K562 (cell line): ENCODE measurements at regions not wholly inside any gene's neighbourhood (a gene's known extent, or its start where the extent isn't known, plus 50 kb on each side); places are given as distances from the start of the nearest gene placed in this dataset.

Source experiments
- ATAC-seq: fragments of 200-7000 bp; cut with Tn5 transposase; 3 replicates; pipeline ENCODE4 v1.9.1; 2020; ENCODE audit warnings: moderate library complexity
- BruUV-seq: library from RNA; stranded (reverse); fragments of 400-500 nt; replicated peaks from 2 replicates; lab custom pipeline; 2021; lab: Mats Ljungman, UMichigan
- CTCF ChIA-PET: fragments of 300-600 bp; formaldehyde crosslinking; extraction: SDS; loops from one replicate; lab custom pipeline; 2021; ENCODE audit warnings: low intra/inter-chr PET ratio; lab: Yijun Ruan, JAX
- POLR2A ChIA-PET: fragments of 300-600, 350-650 bp; sonication (Branson Sonifier 250); formaldehyde crosslinking; extraction: SDS; loops from one replicate; lab custom pipeline; 2021; ENCODE audit warnings: antibody characterized with exemption, inconsistent platforms; lab: Yijun Ruan, JAX
- DNase-seq, 4 experiments: peaks; one replicate each; pipeline versions ENCODE4 v3.0.0 to v3.0.0-alpha.2; 2011 to 2018; ENCODE audit warnings: low spot score in 3 of 4, mixed read lengths in 3 of 4; ENCODE audit errors: extremely low read depth in 1 of 4
- FAIRE-seq: peaks from 2 replicates; lab custom pipeline; 2011; peaks lifted over from hg19 to GRCh38; lab: Jason Lieb, UNC
- H2AFZ ChIP-seq: 2 replicates; pipeline ENCODE4 v1.6.0; 2011; ENCODE audit warnings: low read depth, low read length, control low read depth, inconsistent platforms
- H3K27ac ChIP-seq: fragments of 200-600 bp; 3 replicates; pipeline ENCODE4 v1.8.0; 2011; ENCODE audit warnings: low read depth, mild to moderate bottlenecking, control low read depth, inconsistent platforms, low read length, moderate library complexity, mixed read lengths; ENCODE audit errors: extremely low read depth
- H3K27me3 ChIP-seq, 2 experiments: fragments of 300-600 bp in 1 of 2; 2 replicates in 1 of 2; 3 replicates in 1 of 2; pipeline versions ENCODE4 v1.6.0 to v1.8.0; 2011; ENCODE audit warnings: inconsistent platforms in 2 of 2, low read length in 2 of 2, mild to moderate bottlenecking in 1 of 2, mixed read lengths in 1 of 2, moderate library complexity in 1 of 2; ENCODE audit not compliant: control insufficient read depth in 2 of 2, insufficient read depth in 2 of 2
- H3K36me3 ChIP-seq: fragments of 300-600 bp; 3 replicates; pipeline ENCODE4 v1.8.0; 2011; ENCODE audit warnings: mild to moderate bottlenecking, low read length, inconsistent platforms; ENCODE audit not compliant: control insufficient read depth, insufficient read depth
- H3K4me1 ChIP-seq, 2 experiments: fragments of 200-600 bp in 1 of 2; replicated peaks in 1 of 2; 2 replicates in 1 of 2; 3 replicates in 1 of 2; pipeline versions ENCODE4 v1.5.1 to v1.8.0; 2011; ENCODE audit warnings: inconsistent platforms in 2 of 2, low read length in 2 of 2, mild to moderate bottlenecking in 1 of 2, mixed read lengths in 1 of 2, moderate library complexity in 1 of 2; ENCODE audit not compliant: control insufficient read depth in 2 of 2, insufficient read depth in 2 of 2
- H3K4me2 ChIP-seq: 2 replicates; pipeline ENCODE4 v1.6.1; 2011; ENCODE audit warnings: low read length, control low read depth, inconsistent platforms, mixed read lengths; ENCODE audit not compliant: insufficient read depth
- H3K4me3 ChIP-seq: fragments of 200-600 bp; sonication (generic), shearing (Covaris generic); 2 replicates; pipeline ENCODE4 v1.5.1; 2016; ENCODE audit warnings: control low read depth, inconsistent platforms
- H3K79me2 ChIP-seq: fragments of 200-600 bp; 3 replicates; pipeline ENCODE4 v1.8.0; 2011; ENCODE audit warnings: low read length, inconsistent platforms; ENCODE audit not compliant: control insufficient read depth, insufficient read depth
- H3K9ac ChIP-seq, 2 experiments: 2 replicates each; pipeline versions ENCODE4 v1.6.0 to v1.6.1; 2011; ENCODE audit warnings: low read depth in 2 of 2, low read length in 2 of 2, control low read depth in 1 of 2, inconsistent platforms in 1 of 2, mild to moderate bottlenecking in 1 of 2, mixed read lengths in 1 of 2; ENCODE audit not compliant: insufficient read depth in 1 of 2
- H3K9me1 ChIP-seq: one replicate; pipeline ENCODE4 v1.6.0; 2011; ENCODE audit warnings: inconsistent platforms, mild to moderate bottlenecking, low read length, moderate library complexity; ENCODE audit not compliant: control insufficient read depth, insufficient read depth
- H3K9me3 ChIP-seq: replicated peaks from 2 replicates; pipeline ENCODE4 v1.5.1; 2011; ENCODE audit warnings: low read depth, low read length, inconsistent platforms; ENCODE audit not compliant: control insufficient read depth, insufficient read depth
- H4K20me1 ChIP-seq: replicated peaks from 2 replicates; pipeline ENCODE4 v1.6.1; 2011; ENCODE audit warnings: low read length, inconsistent platforms, mixed read lengths; ENCODE audit not compliant: control insufficient read depth, insufficient read depth
- CBX2 ChIP-seq: fragments of 200-600 bp; sonication (generic); IDR thresholded peaks from one replicate; pipeline ENCODE4 v1.6.1; 2012; ENCODE audit warnings: mild to moderate bottlenecking, low read length, inconsistent platforms; ENCODE audit not compliant: insufficient read depth, poor library complexity, severe bottlenecking
- CXXC5 ChIP-seq: fragments of 250-450 bp; sonication (Bioruptor Pico); IDR thresholded peaks from 2 replicates; pipeline ENCODE4 v1.8.0; 2022; ENCODE audit warnings: inconsistent platforms, mild to moderate bottlenecking, moderate library complexity
- EGR1 ChIP-seq: fragments of 450-650 bp; conservative IDR thresholded peaks from 2 replicates; pipeline ENCODE4 v1.6.1; 2017; ENCODE audit warnings: mild to moderate bottlenecking
- MAFG ChIP-seq: fragments of 450-650 bp; conservative IDR thresholded peaks from 2 replicates; pipeline ENCODE4 v1.6.1; 2016; ENCODE audit warnings: missing genetic modification characterization, missing compliant biosample characterization
- MTA1 ChIP-seq: fragments of 450-650 bp; IDR thresholded peaks from 2 replicates; pipeline ENCODE4 v1.6.1; 2017; ENCODE audit warnings: borderline replicate concordance
- RBM34 ChIP-seq: fragments of 200-400 bp; formaldehyde crosslinking; IDR thresholded peaks from 2 replicates; pipeline ENCODE4 v1.6.1; 2018; ENCODE audit warnings: low read length, borderline replicate concordance; ENCODE audit not compliant: insufficient read depth
- SMARCB1 ChIP-seq: IDR thresholded peaks from 2 replicates; pipeline ENCODE4 v1.6.1; 2011; ENCODE audit warnings: improper control_type of control experiment, low read depth; ENCODE audit not compliant: insufficient read length
- SUPT5H ChIP-seq: fragments of 450-650 bp; IDR thresholded peaks from 2 replicates; pipeline ENCODE4 v1.6.1; 2016
- TGIF2 ChIP-seq: sonication (generic); formaldehyde crosslinking; IDR thresholded peaks from 2 replicates; pipeline ENCODE4 v1.8.1; 2022; ENCODE audit warnings: mild to moderate bottlenecking, missing genetic modification reagents, moderate library complexity
- YBX1 ChIP-seq: fragments of 450-650 bp; IDR thresholded peaks from 2 replicates; pipeline ENCODE4 v1.7.1; 2016; ENCODE audit warnings: mild to moderate bottlenecking
- YY1 ChIP-seq, 3 experiments: IDR thresholded peaks; 2 replicates each; pipeline ENCODE4 v1.6.1; 2011; ENCODE audit warnings: low read length in 2 of 3, mild to moderate bottlenecking in 2 of 3, moderate library complexity in 2 of 3, borderline replicate concordance in 1 of 3, control low read depth in 1 of 3, low read depth in 1 of 3; ENCODE audit not compliant: insufficient read depth in 3 of 3, insufficient replicate concordance in 2 of 3, control insufficient read depth in 1 of 3, insufficient read length in 1 of 3; ENCODE audit errors: extremely low read depth in 1 of 3
- ZFP30 ChIP-seq: fragments of 250-450 bp; sonication (Bioruptor Pico); IDR thresholded peaks from 2 replicates; pipeline ENCODE4 v1.8.0; 2022; ENCODE audit warnings: moderate library complexity, mild to moderate bottlenecking, inconsistent platforms, borderline replicate concordance
- ZNF253 ChIP-seq: fragments of 250-450 bp; sonication (Bioruptor Pico); conservative IDR thresholded peaks from 2 replicates; pipeline ENCODE4 v1.6.1; 2021; ENCODE audit warnings: mild to moderate bottlenecking
- ZNF354B ChIP-seq: fragments of 250-450 bp; sonication (Bioruptor Pico); IDR thresholded peaks from 2 replicates; pipeline ENCODE4 v1.4.0; 2020
- ZNF707 ChIP-seq: fragments of 250-450 bp; sonication (Bioruptor Pico); conservative IDR thresholded peaks from 2 replicates; pipeline ENCODE4 v1.8.0; 2022; ENCODE audit warnings: inconsistent platforms, mild to moderate bottlenecking, moderate library complexity
- ZNF778 ChIP-seq: fragments of 450-650 bp; formaldehyde crosslinking; IDR thresholded peaks from 2 replicates; pipeline ENCODE4 v1.4.0; 2020; ENCODE audit warnings: mild to moderate bottlenecking, moderate library complexity
- WGBS: fragments of 100-300 bp; shearing (Covaris generic); methylation state at CpG from one replicate; pipeline ENCODE4 v1.1.6; 2016; ENCODE audit warnings: low coverage, mixed read lengths; ENCODE audit not compliant: insufficient coverage; ENCODE audit errors: missing lambda C conversion rate; 5-methylcytosine and 5-hydroxymethylcytosine counted together
- in situ Hi-C: fragments of 300-500 bp; cut with MboI; formaldehyde crosslinking; loops from 4 replicates; pipeline ENCODE4 v1.15.0; 2018; ENCODE audit warnings: inconsistent platforms, mixed read lengths
- intact Hi-C: fragments of 100-400 bp; cut with micrococcal nuclease; formaldehyde crosslinking; loops from 2 replicates; pipeline ENCODE4 v1.14.2; 2022
- TF ChIP-seq, protein P1 (sequence below): fragments of 250-450 bp; sonication (Bioruptor Pico); IDR thresholded peaks from 2 replicates; pipeline ENCODE4 v1.8.0; 2022; ENCODE audit warnings: inconsistent platforms
- TF ChIP-seq, protein P2 (sequence below): fragments of 450-650 bp; IDR thresholded peaks from 2 replicates; pipeline ENCODE4 v1.6.1; 2016

DNA sequence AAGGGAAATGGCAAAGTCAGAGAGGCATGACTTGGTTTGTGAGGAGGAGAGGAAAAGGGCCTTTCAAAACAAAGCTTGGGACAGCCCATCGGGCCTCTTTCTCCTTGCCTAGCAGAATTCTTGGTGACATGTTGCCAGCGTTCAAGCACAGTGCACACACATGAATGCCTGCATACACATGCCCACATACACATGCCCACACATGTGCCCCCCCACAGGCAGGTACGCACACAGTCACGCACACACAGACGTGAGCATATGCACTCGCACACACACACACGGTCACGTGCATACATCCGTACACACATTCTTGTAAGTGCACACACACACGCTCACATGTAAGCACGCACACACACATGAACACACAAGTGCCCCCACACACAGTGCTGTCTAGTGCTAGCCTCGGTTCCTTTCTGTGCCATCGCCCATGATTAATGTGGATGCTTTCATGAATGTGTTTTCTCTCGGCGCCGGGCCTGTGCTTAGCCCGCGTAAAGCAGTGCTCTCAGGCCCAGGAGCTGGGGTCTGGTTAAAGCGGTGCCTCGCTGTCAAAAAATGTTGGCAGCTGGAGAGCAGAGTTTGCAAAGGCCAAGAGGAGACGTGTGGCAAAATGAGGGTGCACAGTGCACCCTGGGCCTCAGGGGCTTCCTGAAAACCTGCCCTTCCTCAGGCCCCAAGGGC lies 328.8 kb upstream of the DIO3 start (continued):
- TF ChIP-seq, protein P1, sequence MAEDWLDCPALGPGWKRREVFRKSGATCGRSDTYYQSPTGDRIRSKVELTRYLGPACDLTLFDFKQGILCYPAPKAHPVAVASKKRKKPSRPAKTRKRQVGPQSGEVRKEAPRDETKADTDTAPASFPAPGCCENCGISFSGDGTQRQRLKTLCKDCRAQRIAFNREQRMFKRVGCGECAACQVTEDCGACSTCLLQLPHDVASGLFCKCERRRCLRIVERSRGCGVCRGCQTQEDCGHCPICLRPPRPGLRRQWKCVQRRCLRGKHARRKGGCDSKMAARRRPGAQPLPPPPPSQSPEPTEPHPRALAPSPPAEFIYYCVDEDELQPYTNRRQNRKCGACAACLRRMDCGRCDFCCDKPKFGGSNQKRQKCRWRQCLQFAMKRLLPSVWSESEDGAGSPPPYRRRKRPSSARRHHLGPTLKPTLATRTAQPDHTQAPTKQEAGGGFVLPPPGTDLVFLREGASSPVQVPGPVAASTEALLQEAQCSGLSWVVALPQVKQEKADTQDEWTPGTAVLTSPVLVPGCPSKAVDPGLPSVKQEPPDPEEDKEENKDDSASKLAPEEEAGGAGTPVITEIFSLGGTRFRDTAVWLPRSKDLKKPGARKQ, result no peak
- TF ChIP-seq RBM34 (no peak), ZFP30 (CRISPR knock-in tag) (no peak), EGR1 (no peak), ZNF253 (CRISPR knock-in tag) (no peak), ZNF778 (no peak), MTA1 (no peak), ZNF707 (CRISPR knock-in tag) (no peak), YY1 (IDR thresholded peaks at IDR 0.05; ENCODE audit: borderline replicate concordance in 1 of 3, control insufficient read depth in 1 of 3, extremely low read depth in 1 of 3, insufficient read depth in 3 of 3, insufficient read length in 1 of 3, insufficient replicate concordance in 2 of 3, low read depth in 1 of 3, low read length in 2 of 3) (no peak)

DNA sequence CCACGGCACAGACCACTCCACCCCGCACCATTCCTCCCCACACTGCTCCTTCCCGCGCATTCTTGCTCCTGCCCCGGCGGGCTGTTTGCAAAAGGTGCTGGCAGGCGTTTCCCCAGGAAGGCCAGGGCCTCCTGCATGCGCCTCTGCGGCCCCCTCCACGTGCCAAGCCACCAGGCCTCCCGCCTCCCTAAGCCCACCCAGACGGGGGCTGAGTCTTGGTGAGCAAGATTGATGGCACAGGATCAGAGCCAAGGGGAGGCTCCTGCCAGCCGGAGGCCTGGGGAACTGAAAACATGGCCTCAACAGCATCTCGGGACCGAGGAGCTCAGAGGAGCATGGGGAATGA lies 328.3 kb upstream of the DIO3 start:
- Histone ChIP-seq H3K79me2 (no peaks in the 10 kb centered on the region), H3K4me3 (no peak overlapping the region), H3K4me1 (peaks cover 0 to 13% of the 10 kb centered on the region in 2 experiments; a peak in 2 of 5 replicates), H3K27ac (no peak overlapping the region), H3K9me1 (no peaks in the 10 kb centered on the region), H3K9ac (no peak overlapping the region), H3K36me3 (no peaks in the 10 kb centered on the region), H3K9me3 (no peaks in the 10 kb centered on the region), H4K20me1 (no peaks in the 10 kb centered on the region), H3K27me3 (peaks cover 1 to 13% of the 10 kb centered on the region in 2 experiments; a peak in 1 of 5 replicates), H2AFZ (no peak overlapping the region), H3K4me2 (no peak overlapping the region)
- FAIRE-seq, result no peak
- in situ Hi-C loops, result no loop called here
- ATAC-seq, result no peak
- TF ChIP-seq SMARCB1, result no peak
- no peak for TF ChIP-seq YBX1
- no peak for TF ChIP-seq CXXC5 (CRISPR knock-in tag)
- no peak for TF ChIP-seq CBX2
- TF ChIP-seq SUPT5H, result no peak
- no peak for TF ChIP-seq ZNF354B (CRISPR knock-in tag)
- TF ChIP-seq, protein P2, sequence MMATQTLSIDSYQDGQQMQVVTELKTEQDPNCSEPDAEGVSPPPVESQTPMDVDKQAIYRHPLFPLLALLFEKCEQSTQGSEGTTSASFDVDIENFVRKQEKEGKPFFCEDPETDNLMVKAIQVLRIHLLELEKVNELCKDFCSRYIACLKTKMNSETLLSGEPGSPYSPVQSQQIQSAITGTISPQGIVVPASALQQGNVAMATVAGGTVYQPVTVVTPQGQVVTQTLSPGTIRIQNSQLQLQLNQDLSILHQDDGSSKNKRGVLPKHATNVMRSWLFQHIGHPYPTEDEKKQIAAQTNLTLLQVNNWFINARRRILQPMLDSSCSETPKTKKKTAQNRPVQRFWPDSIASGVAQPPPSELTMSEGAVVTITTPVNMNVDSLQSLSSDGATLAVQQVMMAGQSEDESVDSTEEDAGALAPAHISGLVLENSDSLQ, result no peak
- no peak for TF ChIP-seq TGIF2 (CRISPR knock-in tag)
- TF ChIP-seq MAFG (tag), result no peak
- 32% methylated on average over 4 of the region's 15 CpGs for WGBS
- BruUV-seq, result no TSS peak
- DNase-seq, result no peak
- CTCF ChIA-PET, result no interaction called here
- POLR2A ChIA-PET, result no interaction called here
- intact Hi-C loops, result loop anchor here (10.0 kb wide), 1 partner anchor 148 kb away; no protein-coding TSS in a partner anchor
